Neural progenitor cell (in vitro differentiated cells): ENCODE measurements at regions not wholly inside any gene's neighbourhood (a gene's known extent, or its start where the extent isn't known, plus 50 kb on each side); places are given as distances from the start of the nearest gene placed in this dataset.
A peak's percentile ranks its signal among the peaks of the same experiment; 100 is the strongest.

Experiments used
- DNase-seq: peaks from one replicate; pipeline ENCODE4 v3.0.0-alpha.2; 2016; ENCODE audit warnings: low spot score
- H2AFZ ChIP-seq: fragments of 200-600 bp; sonication (generic); replicated peaks from 2 replicates; pipeline ENCODE4 v1.6.1; 2016; ENCODE audit warnings: antibody characterized with exemption
- H3F3A ChIP-seq: fragments of 200-600 bp; sonication (generic); 2 replicates; pipeline ENCODE4 v1.6.1; 2016; ENCODE audit warnings: antibody characterized with exemption, low read depth
- H3K27ac ChIP-seq: fragments of 200-600 bp; sonication (generic); 2 replicates; pipeline ENCODE4 v1.5.1; 2016; ENCODE audit warnings: mild to moderate bottlenecking
- H3K27me3 ChIP-seq: fragments of 200-600 bp; sonication (generic); 2 replicates; pipeline ENCODE4 v1.6.1; 2016; ENCODE audit warnings: mild to moderate bottlenecking, moderate library complexity
- H3K36me3 ChIP-seq: fragments of 200-600 bp; sonication (generic); 2 replicates; pipeline ENCODE4 v1.5.1; 2016
- H3K4me1 ChIP-seq: fragments of 200-600 bp; sonication (generic); 2 replicates; pipeline ENCODE4 v1.6.1; 2016; ENCODE audit warnings: mixed run types
- H3K4me2 ChIP-seq: fragments of 200-600 bp; sonication (generic); 2 replicates; pipeline ENCODE4 v1.6.1; 2016
- H3K4me3 ChIP-seq: fragments of 200-600 bp; sonication (generic); 2 replicates; pipeline ENCODE4 v1.5.1; 2016
- H3K79me2 ChIP-seq: fragments of 200-600 bp; sonication (generic); 2 replicates; pipeline ENCODE4 v1.6.1; 2016; ENCODE audit warnings: low read depth
- H3K9ac ChIP-seq: fragments of 200-600 bp; sonication (generic); 2 replicates; pipeline ENCODE4 v1.6.1; 2016
- H3K9me3 ChIP-seq: fragments of 200-600 bp; sonication (generic); 2 replicates; pipeline ENCODE4 v1.5.1; 2016; ENCODE audit warnings: low read depth
- H4K20me1 ChIP-seq: fragments of 200-600 bp; sonication (generic); 2 replicates; pipeline ENCODE4 v1.6.1; 2016; ENCODE audit warnings: low read depth
- H3K27ac Mint-ChIP-seq: 3 replicates; pipeline ENCODE4 v1.8.0; 2021; ENCODE audit warnings: mixed read lengths
- H3K27me3 Mint-ChIP-seq: 2 replicates; pipeline ENCODE4 v1.8.0; 2022; ENCODE audit warnings: low read depth, mild to moderate bottlenecking, inconsistent platforms, moderate library complexity, mixed read lengths; ENCODE audit not compliant: insufficient read depth
- H3K36me3 Mint-ChIP-seq: 3 replicates; pipeline ENCODE4 v1.8.0; 2021; ENCODE audit warnings: mixed read lengths
- H3K4me1 Mint-ChIP-seq: 3 replicates; pipeline ENCODE4 v1.8.0; 2021; ENCODE audit warnings: mixed read lengths
- H3K4me3 Mint-ChIP-seq: 3 replicates; pipeline ENCODE4 v1.8.0; 2021; ENCODE audit warnings: mild to moderate bottlenecking, moderate library complexity, mixed read lengths
- H3K9me3 Mint-ChIP-seq: 3 replicates; pipeline ENCODE4 v1.8.0; 2020; ENCODE audit warnings: mixed read lengths
- EZH2 ChIP-seq: fragments of 200-600 bp; sonication (generic); IDR thresholded peaks from 2 replicates; pipeline ENCODE4 v1.6.1; 2017; ENCODE audit warnings: antibody characterized with exemption, mild to moderate bottlenecking, moderate library complexity
- EZH2phosphoT487 ChIP-seq: fragments of 200-600 bp; sonication (generic); IDR thresholded peaks from 2 replicates; pipeline ENCODE4 v1.6.1; 2017; ENCODE audit warnings: antibody characterized with exemption
- TF ChIP-seq, protein P1 (sequence below): fragments of 200-600 bp; sonication (generic); IDR thresholded peaks from 2 replicates; pipeline ENCODE4 v1.5.1; 2017; ENCODE audit warnings: antibody characterized with exemption, mild to moderate bottlenecking

DNA sequence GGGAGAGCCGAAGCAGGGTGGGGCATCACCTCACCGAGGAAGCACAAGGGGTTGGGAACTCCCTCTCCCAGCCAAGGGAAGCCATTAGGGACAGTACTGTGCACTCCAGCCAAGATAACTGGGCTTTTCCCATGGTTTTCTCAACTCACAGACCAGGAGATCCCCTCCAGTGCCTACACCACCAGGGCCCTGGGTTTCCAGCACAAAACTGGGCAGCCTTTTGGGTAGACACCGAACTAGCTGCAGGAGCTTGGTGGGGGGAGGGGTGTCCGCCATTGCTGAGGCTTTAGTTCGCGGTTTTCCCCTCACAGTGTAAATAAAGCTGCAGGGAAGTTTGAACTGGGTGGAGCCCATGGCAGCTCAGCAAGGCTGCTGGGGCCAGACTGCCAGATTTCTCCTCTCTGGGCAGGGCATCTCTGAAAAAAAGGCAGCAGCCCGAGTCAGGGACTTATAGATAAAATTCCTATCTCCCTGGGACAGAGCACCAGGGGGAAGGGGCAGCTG, 129.6 kb upstream of the LMCD1 start:
- H3K27ac ChIP-seq: no peak overlapping the region
- H3K4me2 ChIP-seq: no peak overlapping the region
- H3F3A ChIP-seq: no peaks in the 10 kb centered on the region
- peak overlapping the region; percentile 42 for H2AFZ ChIP-seq
- no peaks in the 10 kb centered on the region for H3K4me1 ChIP-seq
- no peaks in the 10 kb centered on the region for H3K27me3 ChIP-seq
- no peaks in the 10 kb centered on the region for H3K36me3 ChIP-seq
- no peaks in the 10 kb centered on the region for H3K9me3 ChIP-seq
- Mint-ChIP-seq H3K4me1 (no peaks in the 10 kb centered on the region), H3K36me3 (no peaks in the 10 kb centered on the region), H3K27ac (no peak overlapping the region), H3K27me3 (no peaks in the 10 kb centered on the region), H3K4me3 (no peak overlapping the region), H3K9me3 (peaks cover 6% of the 10 kb centered on the region)
- DNase-seq: no peak
- no peak overlapping the region for H3K4me3 ChIP-seq
- no peaks in the 10 kb centered on the region for H3K79me2 ChIP-seq
- no peak for TF ChIP-seq EZH2
- no peak for TF ChIP-seq EZH2phosphoT487
- TF ChIP-seq, protein P1, sequence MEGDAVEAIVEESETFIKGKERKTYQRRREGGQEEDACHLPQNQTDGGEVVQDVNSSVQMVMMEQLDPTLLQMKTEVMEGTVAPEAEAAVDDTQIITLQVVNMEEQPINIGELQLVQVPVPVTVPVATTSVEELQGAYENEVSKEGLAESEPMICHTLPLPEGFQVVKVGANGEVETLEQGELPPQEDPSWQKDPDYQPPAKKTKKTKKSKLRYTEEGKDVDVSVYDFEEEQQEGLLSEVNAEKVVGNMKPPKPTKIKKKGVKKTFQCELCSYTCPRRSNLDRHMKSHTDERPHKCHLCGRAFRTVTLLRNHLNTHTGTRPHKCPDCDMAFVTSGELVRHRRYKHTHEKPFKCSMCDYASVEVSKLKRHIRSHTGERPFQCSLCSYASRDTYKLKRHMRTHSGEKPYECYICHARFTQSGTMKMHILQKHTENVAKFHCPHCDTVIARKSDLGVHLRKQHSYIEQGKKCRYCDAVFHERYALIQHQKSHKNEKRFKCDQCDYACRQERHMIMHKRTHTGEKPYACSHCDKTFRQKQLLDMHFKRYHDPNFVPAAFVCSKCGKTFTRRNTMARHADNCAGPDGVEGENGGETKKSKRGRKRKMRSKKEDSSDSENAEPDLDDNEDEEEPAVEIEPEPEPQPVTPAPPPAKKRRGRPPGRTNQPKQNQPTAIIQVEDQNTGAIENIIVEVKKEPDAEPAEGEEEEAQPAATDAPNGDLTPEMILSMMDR: no peak
- H3K9ac ChIP-seq: no peak overlapping the region
- H4K20me1 ChIP-seq: no peaks in the 10 kb centered on the region

DNA sequence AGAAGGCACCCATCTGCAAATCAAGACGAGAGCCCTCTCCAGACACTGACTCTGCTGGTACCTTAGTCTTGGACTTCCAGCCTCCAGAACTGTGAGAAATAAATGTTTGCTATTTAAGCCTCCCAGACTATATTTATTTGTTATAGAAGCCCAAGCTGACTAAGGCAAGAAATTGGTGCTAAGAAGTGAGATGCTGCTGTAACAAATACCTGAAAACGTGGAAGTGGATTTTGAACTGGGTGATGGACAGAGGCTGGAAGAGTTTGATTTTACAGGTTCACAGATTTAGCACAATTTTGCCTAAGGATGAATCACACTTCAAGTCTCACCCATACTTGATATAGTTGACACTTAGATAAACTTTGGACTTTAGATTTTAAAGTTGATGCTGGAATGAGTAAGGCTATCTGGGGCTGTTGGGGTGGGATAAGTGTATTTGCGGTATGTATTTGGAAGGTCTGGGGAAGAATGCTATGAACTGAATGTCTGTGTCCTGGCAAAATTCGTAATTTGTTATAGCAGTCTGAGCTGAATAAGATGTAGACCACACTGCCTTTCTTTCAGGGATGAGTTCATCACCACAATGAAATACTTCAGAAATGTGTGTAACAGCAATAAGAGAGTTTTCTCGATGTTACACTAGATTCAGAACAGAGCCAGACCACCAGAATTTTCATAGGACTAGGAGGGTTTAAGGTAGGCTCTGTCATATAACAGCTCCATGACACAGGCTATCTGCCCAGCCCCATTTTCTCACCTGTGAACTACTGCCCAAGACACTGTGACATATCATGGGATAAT, 120.5 kb upstream of the LMCD1 start:
- H3K9me3 ChIP-seq: no peaks in the 10 kb centered on the region
- H3K27me3 Mint-ChIP-seq: no peaks in the 10 kb centered on the region
- H3K9ac ChIP-seq: no peak overlapping the region
- no peak overlapping the region for H3K27ac Mint-ChIP-seq
- H2AFZ ChIP-seq: no peak overlapping the region
- H3K36me3 Mint-ChIP-seq: no peaks in the 10 kb centered on the region
- no peaks in the 10 kb centered on the region for H3K27me3 ChIP-seq
- H3K4me3 ChIP-seq: no peak overlapping the region
- no peaks in the 10 kb centered on the region for H3K79me2 ChIP-seq
- DNase-seq: no peak
- H3F3A ChIP-seq: no peaks in the 10 kb centered on the region
- no peak overlapping the region for H3K4me2 ChIP-seq
- TF ChIP-seq EZH2: no peak
- TF ChIP-seq, protein P1: no peak
- TF ChIP-seq EZH2phosphoT487: no peak
- H3K4me1 ChIP-seq: no peaks in the 10 kb centered on the region
- H3K9me3 Mint-ChIP-seq: peaks cover under 1% of the 10 kb centered on the region
- no peak overlapping the region for H3K27ac ChIP-seq
- no peaks in the 10 kb centered on the region for H3K36me3 ChIP-seq
- H4K20me1 ChIP-seq: no peaks in the 10 kb centered on the region
- H3K4me3 Mint-ChIP-seq: no peak overlapping the region
- H3K4me1 Mint-ChIP-seq: no peaks in the 10 kb centered on the region

DNA sequence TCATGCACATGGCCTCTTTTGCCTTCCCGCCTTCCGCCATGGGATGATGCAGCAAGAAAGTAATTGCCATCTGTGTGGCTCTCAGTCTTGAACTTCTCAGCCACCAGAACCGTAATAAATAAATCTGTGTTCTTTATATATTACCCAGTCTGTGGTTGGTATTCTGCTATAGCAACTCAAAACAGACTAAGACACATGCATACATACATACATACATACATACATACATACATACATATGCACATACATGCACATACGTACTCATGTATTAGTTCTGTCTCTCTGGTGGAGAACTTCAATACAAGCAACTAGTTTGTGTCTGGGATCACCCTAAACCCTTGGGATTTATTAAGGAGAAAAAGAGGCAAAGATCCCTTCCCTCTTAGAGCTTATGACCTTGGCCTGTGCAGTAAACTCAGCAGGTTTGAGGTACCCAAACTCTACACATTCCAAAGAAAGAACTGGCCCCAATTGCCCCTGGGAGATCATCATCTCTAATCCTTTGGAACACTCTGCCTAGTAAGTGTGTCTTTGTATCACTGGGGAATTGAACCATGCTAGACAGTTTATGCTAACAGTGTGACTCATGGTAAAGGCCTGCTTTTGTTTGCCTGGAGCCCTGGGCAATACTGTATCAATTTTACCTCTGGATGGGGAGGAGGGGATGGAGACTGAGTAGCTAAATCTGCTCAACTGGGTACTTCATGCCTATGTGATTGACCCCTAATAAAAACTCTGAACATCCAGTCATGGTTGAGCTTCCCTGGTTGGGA, 115.6 kb upstream of the LMCD1 start:
- Mint-ChIP-seq H3K27me3 (no peaks in the 10 kb centered on the region), H3K4me3 (no peak overlapping the region), H3K4me1 (no peaks in the 10 kb centered on the region), H3K27ac (no peak overlapping the region), H3K9me3 (no peaks in the 10 kb centered on the region), H3K36me3 (no peaks in the 10 kb centered on the region)
- no peaks in the 10 kb centered on the region for H3K4me1 ChIP-seq
- no peak overlapping the region for H3K4me3 ChIP-seq
- H4K20me1 ChIP-seq: no peaks in the 10 kb centered on the region
- no peaks in the 10 kb centered on the region for H3K79me2 ChIP-seq
- H3K9ac ChIP-seq: no peak overlapping the region
- H3K27ac ChIP-seq: no peak overlapping the region
- DNase-seq: no peak
- no peak overlapping the region for H2AFZ ChIP-seq
- no peaks in the 10 kb centered on the region for H3K9me3 ChIP-seq
- no peaks in the 10 kb centered on the region for H3K36me3 ChIP-seq
- no peaks in the 10 kb centered on the region for H3K27me3 ChIP-seq
- no peak overlapping the region for H3K4me2 ChIP-seq
- no peaks in the 10 kb centered on the region for H3F3A ChIP-seq
- TF ChIP-seq EZH2 (no peak), EZH2phosphoT487 (no peak)
- TF ChIP-seq, protein P1: no peak
